HG03442 (cell line): ENCODE measurements at regions not wholly inside any gene's neighbourhood (a gene's known extent, or its start where the extent isn't known, plus 50 kb on each side); places are given as distances from the start of the nearest gene placed in this dataset.
A peak's percentile ranks its signal among the peaks of the same experiment; 100 is the strongest.
"Not testable (repeated sequence)": the region's sequence is repeated elsewhere in the genome, so short reads cannot be mapped to it uniquely, and the experiment has no call there.

ENCODE experiments used
- ATAC-seq: cut with Tn5 transposase; IDR thresholded peaks from one replicate; pipeline ENCODE4 v1.9.1; 2021; ENCODE audit warnings: mild to moderate bottlenecking, moderate library complexity; ENCODE audit not compliant: unreplicated experiment

DNA sequence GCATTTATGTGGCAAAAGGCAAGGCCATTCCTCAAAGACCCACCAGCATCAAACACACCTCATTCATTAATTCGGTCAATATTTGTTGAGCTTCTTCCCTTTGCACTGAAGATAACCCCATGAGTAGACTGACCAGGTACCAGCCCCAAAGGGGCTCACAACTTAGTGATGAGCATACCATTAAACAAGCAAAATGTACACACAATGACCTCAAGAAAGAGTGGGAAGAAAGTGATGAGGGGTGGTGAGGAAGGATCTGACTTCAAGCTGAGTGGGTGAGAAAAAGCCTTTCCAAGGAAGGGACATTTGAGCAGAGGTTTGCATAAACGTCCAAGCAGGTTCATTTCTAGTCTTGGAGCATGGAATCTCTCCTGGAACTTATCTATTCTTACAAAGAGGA lies 562.5 kb downstream of the TOX3 start:
- ATAC-seq, result no peak

DNA sequence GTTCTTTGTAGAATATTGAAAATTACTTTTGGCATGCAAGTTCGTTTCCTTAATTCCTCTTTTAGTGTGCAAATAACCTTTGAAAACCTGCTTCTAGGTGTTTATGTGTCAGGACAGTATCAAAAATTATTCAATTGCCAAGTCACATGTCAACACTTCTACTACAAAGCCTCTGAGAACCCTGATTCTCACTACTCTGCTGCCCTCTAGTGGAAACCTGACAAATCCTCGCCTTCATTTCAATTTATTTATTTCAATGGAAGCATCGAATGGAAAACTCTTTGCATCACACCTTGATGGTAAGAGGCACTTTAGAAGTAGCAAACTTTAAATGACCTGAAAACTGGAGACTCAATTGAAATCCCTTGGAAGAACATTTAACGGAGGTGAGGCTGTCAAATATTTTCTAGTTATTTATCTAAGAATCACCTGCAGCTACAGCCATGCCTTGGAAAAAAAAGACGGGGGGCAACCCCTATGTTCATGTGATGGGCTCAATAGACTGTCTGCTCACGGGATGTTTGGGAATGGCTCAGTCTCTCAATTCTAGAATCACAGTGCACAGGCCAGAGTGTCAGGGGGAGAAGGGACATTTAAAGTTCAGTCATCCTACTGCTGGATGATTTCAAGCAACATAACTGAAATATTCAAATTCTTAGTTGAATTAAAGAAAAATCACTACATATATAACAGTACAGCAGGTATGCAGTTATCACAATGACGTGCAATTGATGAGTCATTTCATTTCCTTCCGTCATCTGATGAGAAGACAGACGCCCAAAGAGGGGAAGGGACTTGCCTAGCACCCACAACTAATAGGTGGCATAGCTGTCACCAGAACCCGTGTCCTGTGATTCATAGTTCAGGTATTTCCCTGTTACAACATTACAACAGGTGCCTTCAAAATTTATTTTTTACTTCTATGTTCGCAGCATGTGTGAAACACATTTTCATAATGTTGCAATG lies 563.9 kb downstream of the TOX3 start:
- peak; percentile 64 for ATAC-seq

DNA sequence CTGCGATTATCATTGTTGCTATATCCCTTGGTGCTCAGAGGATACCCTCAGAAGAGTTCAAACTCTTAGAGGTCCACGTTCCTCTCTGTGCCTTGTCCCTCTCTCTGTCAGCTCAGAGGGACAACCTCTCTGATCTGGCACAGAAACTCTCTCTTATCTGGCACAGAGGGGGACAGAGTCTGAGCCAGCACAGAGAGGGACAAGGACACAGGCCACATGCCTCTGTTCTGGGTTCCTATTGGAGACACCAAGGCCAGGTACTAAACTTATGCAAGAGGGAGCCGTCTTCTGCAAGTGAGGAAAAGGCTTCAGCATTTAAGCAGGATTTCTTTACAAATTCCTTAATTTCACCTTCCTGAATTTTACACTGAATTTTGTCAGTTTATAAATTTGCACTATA lies 565.2 kb downstream of the TOX3 start:
- no peak for ATAC-seq

DNA sequence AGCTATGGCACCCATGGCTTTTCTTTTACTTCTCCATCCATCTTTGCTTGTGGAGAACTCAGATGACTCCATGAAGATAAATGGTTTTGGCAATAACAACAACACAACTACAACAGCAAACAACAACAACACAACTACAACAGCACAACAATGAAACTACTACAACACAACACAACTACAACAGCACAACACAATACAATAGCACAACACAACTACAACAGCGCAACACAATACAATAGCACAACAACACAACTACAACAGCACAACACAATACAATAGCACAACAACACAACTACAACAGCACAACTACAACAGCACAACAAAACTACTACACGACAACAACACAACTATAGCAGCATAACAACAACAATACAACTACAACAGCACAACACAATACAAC lies 569.4 kb downstream of the TOX3 start:
- not testable (repeated sequence) for ATAC-seq

DNA sequence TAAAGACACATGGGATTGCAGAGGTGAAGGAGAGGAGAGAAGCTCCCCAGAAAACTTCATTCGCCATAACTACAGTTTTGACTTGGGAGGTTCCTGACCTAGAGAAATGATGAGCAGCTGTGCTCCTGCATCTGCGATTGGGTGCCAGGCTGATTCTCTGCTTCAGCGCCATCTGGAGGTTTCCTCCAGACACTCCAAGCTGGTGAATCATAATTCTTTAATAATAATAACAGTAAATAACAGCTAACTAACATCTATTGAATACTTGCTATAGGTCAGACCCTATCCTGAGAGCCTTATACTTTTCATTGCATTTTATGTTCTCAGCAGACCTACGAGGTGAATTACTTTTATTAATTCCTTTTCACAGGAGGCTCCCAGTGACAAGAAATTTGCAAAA lies 575.8 kb downstream of the TOX3 start:
- ATAC-seq, result no peak

DNA sequence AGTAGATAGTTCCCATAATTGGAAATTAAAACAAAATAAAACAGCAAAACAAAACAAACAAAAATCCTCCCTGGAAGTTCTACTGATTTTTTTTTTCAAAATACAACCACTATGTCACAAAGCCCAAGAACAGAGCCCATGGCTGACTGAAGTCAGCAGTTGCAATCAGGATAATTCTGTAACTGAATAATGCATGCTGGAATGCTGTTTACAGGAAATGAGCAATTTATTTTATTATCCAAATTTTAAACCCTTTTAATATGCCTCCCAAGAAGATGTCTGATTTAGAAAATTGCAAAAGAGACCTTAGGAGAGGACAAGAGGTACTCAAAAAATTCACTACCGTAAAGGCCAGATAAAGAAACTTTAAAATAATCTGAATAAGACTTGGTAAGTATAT lies 578.2 kb downstream of the TOX3 start:
- no peak for ATAC-seq

DNA sequence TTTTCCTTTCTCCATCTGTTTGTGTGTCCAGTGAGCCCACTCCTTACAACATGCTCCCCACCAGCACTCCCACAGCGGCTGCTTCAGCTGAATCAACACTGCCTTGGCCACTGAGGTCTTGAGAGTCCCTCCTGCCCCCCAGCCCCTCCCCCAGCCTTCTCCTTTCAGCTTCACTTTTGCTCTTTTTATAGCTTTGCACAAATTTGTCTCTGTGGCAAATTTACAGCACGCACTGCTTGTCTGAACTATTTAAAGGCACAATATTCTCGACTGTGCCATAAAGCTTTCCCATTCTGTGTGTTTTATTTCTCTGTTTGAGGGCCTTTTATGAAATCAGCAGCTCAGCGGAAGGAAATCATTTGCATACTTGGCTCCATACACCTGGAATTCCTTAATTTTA lies 579.3 kb downstream of the TOX3 start:
- no peak for ATAC-seq

DNA sequence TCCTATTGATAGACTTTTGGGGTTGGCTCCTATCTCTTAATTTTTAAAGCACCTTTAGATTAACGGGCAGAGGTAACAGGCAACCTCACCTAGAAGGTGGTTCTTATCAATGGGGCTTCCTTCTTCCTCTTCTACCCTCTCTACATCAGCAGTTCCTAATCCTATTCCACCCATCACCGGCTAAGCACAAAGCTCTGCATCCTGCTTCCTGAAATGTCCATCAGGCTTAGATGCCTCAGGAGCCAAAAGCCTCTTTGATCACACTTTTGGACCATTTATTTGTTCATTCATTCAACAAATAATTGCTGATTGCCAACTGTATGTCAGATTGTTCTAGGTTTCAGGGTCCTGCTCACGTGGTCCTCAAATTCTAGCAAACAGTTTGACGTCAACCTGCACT lies 586.0 kb downstream of the TOX3 start:
- ATAC-seq, result no peak

DNA sequence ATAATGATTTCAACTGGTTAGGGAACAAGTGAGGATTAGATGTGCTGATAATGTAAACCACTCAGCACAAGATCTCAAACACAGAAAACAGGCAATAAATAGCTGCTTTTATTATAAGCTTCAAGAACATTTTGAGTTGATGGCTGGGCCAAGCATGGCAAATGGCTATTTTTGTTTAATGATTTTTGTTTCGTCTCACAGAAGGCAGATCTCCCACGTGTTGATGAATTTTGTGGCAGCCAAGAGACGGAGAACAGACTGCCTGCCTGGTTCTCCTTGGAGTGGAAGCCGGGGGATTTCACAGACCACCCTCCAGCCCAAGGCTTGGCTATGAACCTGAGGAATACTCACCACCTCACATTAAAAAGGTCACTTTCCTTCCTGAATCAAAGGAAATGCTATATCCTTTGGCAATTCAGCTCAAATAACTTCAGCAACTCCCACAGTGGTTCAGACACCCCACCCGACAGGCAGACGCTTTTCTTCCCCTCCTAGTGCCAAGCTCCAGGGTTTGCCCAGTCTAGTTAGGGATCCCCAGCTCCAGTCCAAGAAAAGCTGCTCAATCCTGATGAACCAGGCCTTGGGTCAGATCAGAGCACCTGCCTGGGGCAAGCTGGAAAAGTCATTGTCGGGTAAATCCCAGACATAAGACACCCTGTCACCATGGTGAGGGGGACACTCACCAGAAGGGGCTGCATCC lies 593.5 kb downstream of the TOX3 start:
- ATAC-seq, result no peak

DNA sequence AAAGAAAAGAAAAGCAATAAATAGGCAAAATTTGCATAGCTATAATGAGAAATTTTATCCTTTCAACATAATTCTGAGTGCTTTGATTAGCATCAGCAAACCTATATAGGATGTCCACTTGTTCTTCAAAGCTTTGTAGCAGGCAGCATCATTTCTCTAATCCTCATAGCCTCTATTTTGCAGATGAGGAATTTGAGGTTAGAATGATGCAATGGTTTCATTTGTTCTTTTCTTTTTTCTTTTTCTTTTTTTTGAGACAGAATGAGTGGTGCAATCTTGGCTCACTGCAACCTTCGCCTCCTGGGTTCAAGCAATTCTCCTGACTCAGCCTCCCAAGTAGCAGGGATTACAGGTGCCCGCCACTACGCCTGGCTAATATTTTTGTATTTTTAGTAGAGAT lies 594.4 kb downstream of the TOX3 start:
- no peak for ATAC-seq

DNA sequence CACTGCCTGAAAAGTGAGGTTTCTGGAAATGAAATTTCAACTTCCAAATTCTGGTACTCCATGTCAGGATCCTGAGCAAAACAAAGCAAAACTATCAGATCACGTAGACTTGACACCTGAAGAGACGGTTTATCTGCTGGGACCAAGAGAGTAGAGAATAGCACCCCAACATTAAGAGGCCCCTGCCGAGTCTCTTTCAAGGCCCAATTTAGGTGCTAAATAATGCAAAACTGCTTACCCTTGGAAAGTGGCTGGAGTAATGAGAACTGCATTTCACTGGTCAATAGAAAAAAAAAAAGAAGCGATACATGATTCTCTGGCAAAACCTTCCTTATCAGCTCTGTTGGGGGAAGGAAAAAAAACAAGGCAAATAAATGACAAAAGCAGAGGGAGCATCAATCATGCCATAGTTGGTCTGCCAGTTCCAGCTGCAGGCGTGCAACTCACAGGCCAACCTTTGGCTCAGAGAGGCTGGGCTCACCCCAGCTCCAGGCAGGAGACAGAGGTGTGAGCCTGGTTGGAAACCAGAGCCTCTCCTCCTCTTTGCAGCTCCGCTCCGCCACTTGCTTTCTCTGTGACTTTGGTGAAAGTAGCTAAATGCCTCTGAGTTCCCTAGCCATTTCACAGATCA lies 595.2 kb downstream of the TOX3 start:
- no peak for ATAC-seq

DNA sequence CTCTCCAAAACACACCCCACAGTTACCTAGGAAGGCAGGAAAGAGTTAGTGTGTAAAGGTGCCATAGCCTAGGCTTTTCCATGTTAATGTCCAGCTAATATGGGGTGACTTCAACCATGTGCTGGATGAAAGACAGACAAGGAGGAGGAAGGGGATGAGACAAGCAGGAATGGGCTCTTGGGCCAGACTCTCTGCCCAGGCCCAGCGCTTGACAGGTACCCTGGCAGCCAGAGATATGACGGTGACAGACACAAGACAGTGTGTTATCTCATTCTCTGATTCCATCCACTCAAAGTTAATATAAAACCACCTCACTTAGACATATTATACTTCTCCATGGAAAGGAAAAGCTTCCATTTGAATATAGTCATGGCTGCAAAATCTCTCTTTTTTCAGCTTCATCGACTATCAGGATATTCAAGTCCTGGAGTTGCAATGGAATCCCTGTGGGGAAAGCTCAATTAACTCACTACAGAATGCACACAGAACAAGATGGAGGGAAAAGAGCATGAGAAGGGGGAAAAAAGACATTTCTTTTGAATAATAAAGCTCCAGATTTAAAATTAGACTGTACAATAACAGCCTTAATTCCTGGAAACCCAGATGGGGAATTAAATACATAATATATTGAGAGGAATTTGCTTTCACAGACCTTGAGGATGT lies 596.7 kb downstream of the TOX3 start:
- no peak for ATAC-seq

DNA sequence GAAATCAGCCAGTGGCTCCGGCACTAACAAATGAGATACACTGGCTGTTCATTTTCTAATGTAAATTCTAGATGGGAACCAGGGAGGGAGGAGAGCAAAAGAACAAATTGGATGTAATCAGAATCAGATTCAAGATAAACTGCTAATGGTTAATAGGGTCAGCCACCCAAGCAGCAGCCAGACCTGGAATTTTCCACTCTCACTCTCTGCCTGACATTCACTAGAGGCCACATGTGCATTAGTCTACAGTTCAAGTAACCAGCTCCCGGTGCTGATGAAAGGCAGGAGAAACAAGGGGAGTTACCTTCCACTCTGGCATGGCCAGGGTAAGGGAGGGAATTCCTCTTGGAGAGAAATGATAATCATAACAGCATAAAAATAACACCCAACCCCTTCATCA lies 597.7 kb downstream of the TOX3 start:
- no peak for ATAC-seq

DNA sequence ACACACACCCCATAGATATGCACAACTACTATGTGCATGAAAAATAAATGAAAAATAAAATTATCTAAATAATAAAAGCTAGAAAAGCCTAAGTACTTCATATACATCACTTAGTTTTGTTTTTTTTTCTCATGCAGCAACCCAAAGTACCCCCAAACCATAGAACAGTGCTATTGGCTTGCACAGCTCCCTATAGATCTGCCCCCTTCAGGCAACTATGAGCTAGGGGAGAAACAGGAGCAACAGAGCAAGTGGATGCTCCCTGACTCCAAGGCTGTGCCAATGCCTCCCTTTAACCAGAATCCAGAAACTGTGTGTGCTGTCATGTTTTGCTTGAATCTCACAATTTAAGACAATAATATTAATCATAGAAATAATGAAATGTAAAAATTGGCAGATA lies 605.5 kb downstream of the TOX3 start:
- ATAC-seq, result no peak

DNA sequence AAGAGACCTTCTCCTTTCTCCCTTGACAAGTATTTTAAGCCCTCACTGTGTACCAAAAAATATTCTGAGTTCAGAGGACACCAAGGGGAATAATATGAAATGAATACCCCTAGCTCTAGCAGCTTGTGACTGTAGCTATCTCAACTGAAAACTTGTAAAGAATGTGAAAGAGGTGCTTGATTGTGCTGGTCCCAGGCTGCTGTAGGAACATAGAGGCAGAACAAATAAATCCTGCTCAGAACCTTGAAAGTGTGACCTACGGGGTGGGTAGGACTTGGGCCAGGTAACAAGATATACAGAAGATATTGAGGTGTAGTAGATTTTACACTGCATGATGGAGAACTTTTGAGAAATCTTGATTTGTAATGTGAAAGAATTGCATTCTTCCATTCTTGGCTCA lies 606.8 kb downstream of the TOX3 start:
- ATAC-seq, result no peak

DNA sequence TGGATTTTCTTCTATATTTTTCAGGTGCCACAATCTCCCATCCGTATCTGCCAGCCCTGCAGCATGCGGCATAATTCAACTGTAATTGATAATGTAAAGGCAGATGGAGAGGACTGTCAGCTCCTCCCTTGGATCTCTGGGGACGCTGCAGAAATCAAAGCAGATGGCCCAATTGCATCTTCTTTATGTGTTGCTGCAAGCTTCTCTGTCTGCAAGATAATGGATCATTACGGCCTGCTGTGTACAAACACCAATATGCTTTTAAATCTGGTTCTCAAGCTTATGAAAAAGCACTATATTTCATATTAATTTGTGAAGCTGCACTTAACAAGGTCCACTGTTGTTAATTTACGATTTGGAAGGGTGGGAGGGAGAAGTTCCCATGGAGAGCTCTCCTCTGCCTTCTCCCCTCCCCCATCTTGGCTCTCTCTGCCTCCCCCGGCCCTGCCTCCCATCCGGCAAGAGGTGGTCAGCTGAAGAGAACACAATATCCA lies 607.5 kb downstream of the TOX3 start:
- no peak for ATAC-seq

DNA sequence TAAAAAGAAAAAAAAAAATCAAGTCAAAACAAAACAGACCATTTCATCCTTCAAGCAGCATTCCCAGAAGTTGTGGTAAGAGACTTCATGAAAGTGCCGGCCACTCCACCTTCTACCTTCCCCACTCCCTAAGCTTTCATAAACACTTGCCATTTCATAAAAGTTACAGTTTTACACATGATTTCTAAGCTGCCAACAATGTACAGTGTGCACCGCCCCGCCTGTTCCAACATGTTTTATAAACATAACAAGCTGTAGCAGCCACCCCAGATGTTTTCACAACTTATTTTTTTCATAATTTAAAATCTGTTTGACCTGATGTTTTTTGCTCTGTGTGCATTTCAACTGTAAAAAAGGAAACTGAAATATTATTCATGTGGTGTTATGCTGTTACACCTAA lies 608.1 kb downstream of the TOX3 start:
- ATAC-seq, result no peak

DNA sequence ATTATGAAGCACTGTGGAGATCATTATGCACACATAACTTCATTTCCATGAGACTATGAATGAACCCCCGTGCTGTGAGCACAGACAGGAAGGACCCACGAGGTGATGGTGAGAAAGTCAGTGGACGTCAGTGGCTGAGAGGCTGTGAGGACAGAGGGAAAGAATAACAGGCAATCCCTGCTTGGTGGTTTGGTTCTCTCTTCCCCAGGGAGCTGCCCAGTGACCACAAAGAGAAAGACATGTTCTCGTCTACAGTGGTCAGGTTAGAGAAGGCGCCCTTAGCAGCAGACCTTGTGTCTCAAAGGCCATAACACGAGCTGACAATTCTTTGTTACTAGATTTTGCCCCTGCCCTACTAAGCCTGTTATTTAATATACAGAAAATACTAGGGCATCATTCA lies 609.2 kb downstream of the TOX3 start:
- no peak for ATAC-seq

DNA sequence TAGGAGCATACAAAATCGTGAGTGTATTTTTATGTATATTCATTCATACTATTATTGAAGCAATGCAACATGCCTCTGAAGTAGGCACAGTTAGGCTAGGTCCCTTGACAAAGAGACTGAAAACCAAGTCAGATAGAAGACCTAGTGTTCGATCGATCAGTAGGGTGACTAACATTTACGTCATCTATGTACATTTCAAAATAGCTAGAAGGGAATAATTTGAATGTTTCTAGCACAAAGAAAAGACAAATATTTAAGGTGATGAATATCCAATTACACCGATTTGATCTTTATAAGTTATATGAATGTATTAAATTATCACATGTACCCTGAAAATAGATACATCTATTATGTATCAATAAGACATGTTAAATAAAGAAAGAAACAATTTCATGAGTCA lies 610.1 kb downstream of the TOX3 start:
- ATAC-seq, result no peak

DNA sequence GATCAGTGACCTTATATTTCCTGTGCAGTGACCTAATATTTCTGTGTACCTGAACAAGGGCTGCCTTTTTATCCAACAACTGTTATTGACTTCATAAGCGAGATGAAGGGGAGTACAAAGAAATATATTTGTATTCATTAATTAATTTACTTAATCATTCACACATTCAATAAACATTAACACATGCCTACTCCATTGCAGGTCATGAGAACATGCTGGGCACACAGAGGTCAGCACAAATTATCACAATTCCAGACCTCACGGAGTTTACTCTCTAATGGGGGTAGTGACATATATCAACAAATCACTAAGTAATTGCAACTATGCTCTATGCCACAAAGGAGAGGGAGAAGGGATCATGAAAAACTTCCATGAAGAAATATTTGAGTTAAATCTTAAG lies 614.6 kb downstream of the TOX3 start:
- no peak for ATAC-seq

DNA sequence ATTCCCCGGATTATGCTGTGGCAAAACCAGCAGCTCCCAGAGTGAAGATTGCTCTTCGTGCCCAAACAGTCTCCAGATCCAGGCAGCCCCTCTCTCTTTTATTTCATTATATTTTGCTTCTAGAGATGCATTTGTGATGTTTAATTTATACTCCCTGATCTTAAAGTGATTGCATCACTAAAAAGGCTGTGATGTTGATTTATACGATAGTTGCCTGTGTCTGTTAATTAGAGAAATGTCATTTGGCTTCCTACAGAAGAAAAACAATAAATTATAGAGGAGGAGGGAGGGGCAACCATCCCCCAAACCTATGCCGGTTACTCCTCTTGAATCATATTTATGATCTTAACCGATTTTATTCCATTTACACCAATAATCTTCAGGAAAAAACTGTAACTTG lies 615.3 kb downstream of the TOX3 start:
- ATAC-seq, result no peak
